ENCODE measurements at regions not wholly inside any gene's neighbourhood (a gene's known extent, or its start where the extent isn't known, plus 50 kb on each side); places are given as distances from the start of the nearest gene placed in this dataset.

DNA sequence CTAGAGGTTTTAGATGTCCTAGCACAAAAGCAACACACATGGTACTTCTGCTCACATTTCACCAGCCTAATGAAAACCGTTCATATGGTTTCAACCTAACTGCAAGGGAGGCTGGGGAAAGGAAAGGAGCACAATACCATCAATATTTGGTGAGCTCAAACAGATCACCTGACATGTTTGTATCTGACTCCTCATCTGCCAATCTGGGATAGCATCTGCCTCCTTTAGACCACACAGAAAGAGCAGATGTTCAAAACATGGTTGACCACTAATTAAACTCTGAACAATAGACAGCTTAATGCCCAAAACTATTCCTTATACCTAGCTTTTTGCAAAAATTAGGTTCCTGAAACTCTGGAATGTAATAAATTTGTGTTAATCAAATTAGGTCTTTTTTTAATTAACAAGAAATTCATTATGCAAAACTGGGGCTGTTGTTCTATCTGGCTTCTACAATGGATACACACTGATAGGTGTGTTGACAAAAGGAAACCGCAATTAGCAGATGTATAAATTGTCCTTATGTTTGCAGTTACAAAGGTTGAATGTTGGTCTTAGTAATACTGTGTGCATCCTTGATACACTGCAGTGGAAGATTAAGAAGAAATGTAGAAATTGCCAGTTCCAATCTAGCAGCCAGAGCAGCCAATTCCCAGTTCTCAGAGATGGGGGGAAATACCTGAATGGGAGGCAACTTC lies 89.3 kb downstream of the DUSP6 start:
- 0 out of 2 replicates have a peak, but pooled peaks have one; percentile 13 for TF ChIP-seq GATA3 (IDR thresholded peaks at IDR 0.05; ENCODE audit: low read depth, low read length)
- 0 out of 2 replicates have a peak, but pooled peaks have one; percentile 8 for TF ChIP-seq GATA2 (IDR thresholded peaks at IDR 0.05; ENCODE audit: low read depth, low read length)

- TF ChIP-seq GATA3 (IDR thresholded peaks at IDR 0.05; ENCODE audit: low read depth, low read length) (no peak), GATA2 (IDR thresholded peaks at IDR 0.05; ENCODE audit: low read depth, low read length) (no peak)
These were observed 90.3 kb downstream of the DUSP6 start for GRCh38 chr12:89261982-89262381.

DNA sequence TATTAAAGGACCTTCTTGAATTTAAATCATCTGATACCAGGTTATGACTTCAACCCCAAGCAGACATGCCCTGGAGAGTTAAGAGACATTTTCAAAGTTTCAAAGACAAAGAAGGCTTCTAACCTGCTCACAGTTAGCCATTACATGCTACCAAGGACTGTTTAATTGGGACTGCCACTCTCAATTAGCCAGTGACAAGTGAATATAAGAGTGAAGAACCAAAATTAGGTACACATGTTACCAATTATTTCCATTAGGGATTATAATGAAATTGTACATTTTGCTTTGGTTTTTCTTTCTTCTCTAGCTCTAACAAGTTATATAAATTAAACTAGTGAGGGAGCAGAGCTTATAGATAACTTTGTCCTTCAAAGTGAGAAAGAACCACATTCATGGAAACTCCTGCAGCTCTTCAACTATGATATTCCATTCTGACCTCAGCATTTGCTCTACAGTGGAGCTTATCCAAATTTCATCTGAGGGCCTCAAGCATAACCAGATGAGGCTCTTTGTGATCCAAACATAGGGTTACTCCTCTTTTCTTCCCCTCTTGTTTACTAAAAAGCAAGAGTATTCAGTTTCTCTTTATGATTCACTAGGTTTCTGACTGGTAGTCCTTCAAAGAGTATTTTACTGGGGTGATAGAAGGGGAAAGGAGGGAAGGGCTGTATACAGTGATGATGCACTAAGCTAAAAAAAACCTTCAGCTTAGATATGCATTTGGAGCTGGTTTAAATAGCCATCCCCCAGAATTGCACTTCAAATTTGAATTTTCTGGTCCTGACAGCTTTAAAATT lies 91.3 kb downstream of the DUSP6 start:
- TF ChIP-seq GATA2 (IDR thresholded peaks at IDR 0.05; ENCODE audit: low read depth, low read length): peak; percentile 52; the same call in 1 of the 2 replicates
- peak; percentile 71 for TF ChIP-seq GATA3 (IDR thresholded peaks at IDR 0.05; ENCODE audit: low read depth, low read length)

- TF ChIP-seq GATA2 (IDR thresholded peaks at IDR 0.05; ENCODE audit: low read depth, low read length) (no peak), GATA3 (IDR thresholded peaks at IDR 0.05; ENCODE audit: low read depth, low read length) (no peak)
These were observed 92.5 kb downstream of the DUSP6 start for GRCh38 chr12:89259821-89260220.

DNA sequence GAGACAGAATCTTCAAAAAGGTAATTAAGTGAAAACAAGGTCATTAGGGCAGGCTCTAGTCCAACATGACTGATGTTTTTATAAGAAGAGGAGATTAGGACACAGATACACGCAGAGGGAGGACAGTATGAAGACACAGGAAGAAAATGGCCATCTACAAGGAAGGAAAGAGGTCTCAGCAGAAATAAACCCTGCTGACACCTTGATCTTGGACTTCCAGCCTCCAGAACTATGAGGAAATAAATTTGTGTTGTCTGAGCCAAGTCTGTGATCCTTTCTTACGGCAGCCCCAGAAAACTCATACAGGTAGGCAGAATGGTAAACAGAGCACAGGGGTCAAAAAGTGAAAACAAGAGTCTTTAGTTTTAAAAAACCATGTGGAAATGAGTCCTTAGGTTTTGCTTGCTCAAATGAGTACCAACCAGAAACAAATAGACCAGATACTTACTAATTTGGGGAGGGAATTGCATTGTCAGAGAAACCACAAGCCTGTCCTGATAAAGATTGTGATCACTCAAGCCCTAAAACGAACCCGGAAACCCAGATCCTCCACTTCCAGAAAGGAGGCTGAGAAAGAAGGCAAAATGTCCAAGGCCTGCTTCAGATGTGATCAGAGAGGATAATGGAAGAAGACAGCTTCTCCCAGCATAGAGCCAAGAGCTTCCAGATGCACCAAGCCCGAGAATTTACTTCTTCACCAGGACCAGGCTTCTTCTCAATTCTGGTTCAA lies 93.9 kb downstream of the DUSP6 start:
- TF ChIP-seq GATA3 (IDR thresholded peaks at IDR 0.05; ENCODE audit: low read depth, low read length): no peak
- TF ChIP-seq GATA2 (IDR thresholded peaks at IDR 0.05; ENCODE audit: low read depth, low read length): no peak

DNA sequence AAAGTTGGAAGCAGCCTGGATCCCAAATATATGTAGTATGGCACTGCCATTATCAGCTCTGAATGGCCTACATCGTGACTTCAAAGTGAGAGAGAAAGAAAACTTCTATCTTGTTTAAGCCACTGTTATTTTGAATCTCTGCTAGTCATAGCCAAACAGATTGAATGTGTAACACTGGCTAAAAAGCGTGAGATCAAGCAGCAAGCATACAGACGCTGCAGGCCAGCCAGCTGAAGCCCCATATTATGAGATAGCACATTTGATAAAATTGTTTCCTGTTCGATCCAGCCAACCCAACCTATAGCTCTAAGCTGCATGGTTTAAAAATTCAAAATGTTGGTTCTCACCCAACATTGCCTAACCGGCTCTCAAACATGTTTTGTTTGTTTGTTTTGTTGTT lies 95.0 kb downstream of the DUSP6 start:
- TF ChIP-seq GATA3 (IDR thresholded peaks at IDR 0.05; ENCODE audit: low read depth, low read length): no peak
- peak; percentile 65 for TF ChIP-seq GATA2 (IDR thresholded peaks at IDR 0.05; ENCODE audit: low read depth, low read length)

- TF ChIP-seq GATA2 (IDR thresholded peaks at IDR 0.05; ENCODE audit: low read depth, low read length) (no peak), GATA3 (IDR thresholded peaks at IDR 0.05; ENCODE audit: low read depth, low read length) (no peak)
These were observed 96.2 kb downstream of the DUSP6 start for GRCh38 chr12:89256060-89256459.

DNA sequence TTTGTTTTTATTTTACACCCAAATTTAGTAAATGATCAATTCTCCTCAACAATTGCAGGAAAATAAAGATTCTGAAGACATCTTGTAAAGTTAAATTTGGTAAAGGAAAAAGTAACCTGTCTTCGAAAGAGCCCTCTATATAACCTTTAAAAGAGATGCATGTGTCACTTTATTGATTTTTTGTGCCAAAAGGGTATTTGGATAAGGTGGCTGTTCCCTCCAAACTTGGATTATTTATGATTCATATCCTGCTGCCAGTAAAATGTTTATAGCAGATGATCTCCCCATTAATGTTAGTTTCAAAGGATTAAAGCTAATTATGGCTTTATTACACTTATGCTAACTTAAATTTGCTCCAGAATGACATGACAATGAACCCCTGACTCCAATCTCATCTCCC lies 98.8 kb downstream of the DUSP6 start:
- TF ChIP-seq GATA3 (IDR thresholded peaks at IDR 0.05; ENCODE audit: low read depth, low read length) (no peak), GATA2 (IDR thresholded peaks at IDR 0.05; ENCODE audit: low read depth, low read length) (no peak)

GRCh38 chr12:89252284-89252683 lies 100.0 kb downstream of the DUSP6 start:
- TF ChIP-seq GATA2 (IDR thresholded peaks at IDR 0.05; ENCODE audit: low read depth, low read length) (no peak), GATA3 (IDR thresholded peaks at IDR 0.05; ENCODE audit: low read depth, low read length) (no peak)

DNA sequence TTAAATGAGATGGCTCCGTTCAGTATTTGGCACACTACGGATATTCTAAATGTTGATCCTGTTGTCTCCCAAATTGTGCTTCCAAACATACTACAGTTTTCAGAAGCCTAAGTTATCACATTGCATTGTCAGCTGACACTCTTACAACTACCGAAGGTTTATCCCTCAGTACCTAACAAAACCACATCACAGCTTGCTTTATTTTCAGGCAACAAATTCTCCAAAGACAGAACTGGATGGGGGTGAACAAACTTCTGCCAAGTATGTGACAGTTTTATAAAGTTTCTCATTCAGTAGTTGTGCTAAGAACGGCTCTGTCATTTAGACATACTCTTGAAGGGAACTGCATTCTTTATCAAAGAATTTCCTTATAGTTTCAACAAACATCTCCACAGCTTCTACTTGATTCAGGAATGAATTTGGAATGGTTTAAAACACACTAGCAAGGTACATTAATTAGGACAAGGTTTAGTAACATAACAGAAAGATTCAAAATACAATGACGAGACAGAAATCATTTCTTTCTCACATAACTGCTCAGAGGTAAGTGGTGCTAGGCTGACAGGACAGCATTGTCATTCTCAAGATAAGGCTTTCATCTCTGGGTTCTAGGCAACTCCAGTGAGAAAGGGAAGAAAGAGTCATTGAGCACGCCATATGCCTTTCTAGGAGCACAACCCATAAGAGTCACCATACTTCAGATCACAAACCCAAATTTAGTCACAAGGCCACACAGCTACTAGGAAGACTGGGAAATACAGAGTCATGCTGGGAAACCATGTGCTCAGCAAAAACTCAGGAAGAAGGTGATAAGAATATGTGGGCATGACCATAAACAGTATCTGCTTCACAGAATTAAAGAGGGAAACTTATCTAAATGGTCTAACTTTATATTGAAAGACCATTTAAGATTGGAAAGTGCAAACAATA lies 100.7 kb downstream of the DUSP6 start:
- no peak for TF ChIP-seq GATA2 (IDR thresholded peaks at IDR 0.05; ENCODE audit: low read depth, low read length)
- no peak for TF ChIP-seq GATA3 (IDR thresholded peaks at IDR 0.05; ENCODE audit: low read depth, low read length)

DNA sequence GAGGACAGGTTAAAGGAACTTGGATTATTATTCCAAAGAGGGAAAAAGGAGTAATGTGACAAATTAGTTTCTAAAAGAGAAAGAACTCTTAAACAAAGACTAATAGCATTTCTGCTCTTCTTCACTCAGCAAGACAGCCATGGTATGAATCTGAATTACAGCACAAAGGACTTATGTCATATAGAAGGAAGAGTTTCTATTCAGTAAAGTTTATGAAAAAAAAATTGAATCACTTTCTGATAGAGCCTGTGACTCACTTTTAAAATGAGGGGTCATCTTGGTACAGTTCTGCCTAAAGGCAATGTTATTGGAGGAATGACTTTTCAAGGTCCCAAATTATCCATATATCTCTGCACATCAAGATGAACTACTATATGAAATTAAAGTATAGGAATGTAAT lies 101.7 kb downstream of the DUSP6 start:
- no peak for TF ChIP-seq GATA3 (IDR thresholded peaks at IDR 0.05; ENCODE audit: low read depth, low read length)
- no peak for TF ChIP-seq GATA2 (IDR thresholded peaks at IDR 0.05; ENCODE audit: low read depth, low read length)

DNA sequence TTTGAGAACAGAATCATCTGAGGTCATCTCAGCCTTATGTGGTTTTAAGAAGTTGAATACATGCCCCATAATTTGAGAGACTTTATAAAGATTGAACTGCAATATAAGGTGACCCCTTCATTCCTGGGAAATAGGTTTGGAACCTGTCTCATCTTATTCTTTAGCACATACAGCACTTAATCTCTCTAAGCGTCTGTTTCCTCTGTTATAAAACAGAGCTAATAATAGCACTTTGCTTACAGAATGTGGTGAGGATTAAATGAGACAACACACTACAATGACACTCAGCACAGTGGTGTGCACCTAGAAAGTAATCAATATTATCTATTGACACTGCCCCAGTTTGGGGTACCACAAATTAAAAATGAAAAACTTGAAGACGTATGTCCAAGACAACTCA lies 102.1 kb downstream of the DUSP6 start:
- TF ChIP-seq GATA3 (IDR thresholded peaks at IDR 0.05; ENCODE audit: low read depth, low read length) (no peak), GATA2 (IDR thresholded peaks at IDR 0.05; ENCODE audit: low read depth, low read length) (no peak)

DNA sequence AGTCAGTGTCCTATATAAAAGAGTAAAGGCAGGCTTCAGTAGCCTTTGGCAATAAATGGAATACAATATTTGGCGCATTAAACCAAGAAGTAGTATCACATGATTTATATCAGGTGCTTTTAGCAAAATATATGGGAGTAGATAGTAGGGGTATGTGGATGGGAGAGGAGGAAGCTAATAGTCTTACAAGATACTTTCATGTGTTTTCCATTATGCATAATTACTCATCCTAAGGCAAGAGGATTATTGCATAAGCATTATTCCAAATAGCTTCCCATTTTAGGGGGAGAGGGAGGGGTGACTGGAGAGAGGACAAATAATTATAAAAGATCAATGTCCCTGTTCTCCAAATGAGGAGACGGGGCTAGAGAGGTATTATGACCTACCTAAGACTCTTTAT lies 104.3 kb downstream of the DUSP6 start:
- TF ChIP-seq GATA3 (IDR thresholded peaks at IDR 0.05; ENCODE audit: low read depth, low read length) (no peak), GATA2 (IDR thresholded peaks at IDR 0.05; ENCODE audit: low read depth, low read length) (no peak)
